ENCODE measurements at regions not wholly inside any gene's neighbourhood (a gene's known extent, or its start where the extent isn't known, plus 50 kb on each side); places are given as distances from the start of the nearest gene placed in this dataset.
"Not testable (repeated sequence)": the region's sequence is repeated elsewhere in the genome, so short reads cannot be mapped to it uniquely, and the experiment has no call there.

DNA sequence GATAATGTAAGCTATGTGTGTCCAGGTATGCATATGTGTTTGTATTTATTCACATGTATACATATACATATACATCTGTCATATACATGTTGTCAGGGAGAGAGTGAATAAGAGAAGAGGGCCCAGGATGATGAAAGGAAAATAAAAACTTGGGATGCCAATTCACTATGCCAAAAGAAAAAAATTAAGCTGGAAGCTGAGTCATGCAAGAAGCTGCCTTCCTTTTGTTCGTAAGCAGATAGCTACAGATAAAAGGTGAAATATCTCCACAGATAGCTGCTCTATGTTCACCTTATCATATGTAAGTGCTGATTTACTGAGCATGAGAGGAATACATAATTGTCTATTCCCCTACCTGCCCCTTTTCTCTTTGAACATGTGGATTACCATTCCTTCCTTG is 579.9 kb downstream of the EPM2A start:
- Histone ChIP-seq H3K4me1 (replicated peaks) (no peaks in the 10 kb centered on the region), H3K9me3 (replicated peaks) (0 out of 2 replicates have a peak, but pooled peaks cover 2% of the 10 kb centered on the region), H3K27ac (no peak overlapping the region), H3K4me3 (no peak overlapping the region), H3K27me3 (replicated peaks) (no peaks in the 10 kb centered on the region), H3K36me3 (no peaks in the 10 kb centered on the region)
- DNase-seq (ENCODE audit: low read depth in 1 of 2, low spot score in 2 of 2) = no peak

DNA sequence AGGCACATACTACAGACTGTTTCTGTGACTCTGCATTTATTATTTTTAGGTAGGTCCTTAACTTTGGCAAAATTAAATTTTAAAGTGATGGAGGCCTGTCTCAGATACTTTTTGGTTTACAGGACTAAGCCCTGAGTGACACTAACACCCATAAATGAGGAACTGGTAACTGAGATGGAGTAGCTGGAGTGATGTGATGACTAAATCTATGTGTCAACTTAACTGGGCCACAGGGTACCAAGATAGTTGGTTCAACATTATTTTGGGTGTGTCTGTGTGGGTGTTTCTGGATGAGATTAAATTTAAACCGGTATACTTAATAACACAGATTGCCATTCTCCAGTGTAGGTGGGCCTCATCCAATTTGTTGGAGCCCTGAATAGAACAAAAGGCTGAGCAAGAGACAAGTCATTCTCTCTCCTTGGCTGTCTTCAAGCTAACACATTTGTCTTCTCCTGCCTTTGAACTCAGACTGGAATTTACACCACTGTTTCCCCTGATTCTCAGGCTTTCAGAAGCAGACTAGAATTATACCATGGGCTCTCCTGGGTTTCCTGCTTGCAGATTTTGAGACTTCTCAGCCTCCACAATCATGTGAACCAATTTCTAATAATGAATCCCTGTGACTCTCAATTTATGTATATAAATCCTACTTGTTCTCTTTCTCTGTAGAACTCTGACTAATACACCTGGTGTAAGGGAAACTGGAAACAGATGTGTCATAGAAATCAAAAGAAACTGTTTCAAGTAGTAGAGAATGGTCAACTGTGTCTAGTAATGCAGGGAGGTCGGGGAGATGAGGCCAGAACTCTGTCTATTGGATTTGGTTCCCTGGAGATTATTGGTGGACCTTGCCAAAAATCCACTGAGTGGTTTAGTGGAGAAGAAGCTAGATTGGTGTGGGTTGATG is 579.2 kb downstream of the EPM2A start:
- H3K4me1 ChIP-seq (replicated peaks) = no peaks in the 10 kb centered on the region
- no peaks in the 10 kb centered on the region for H3K36me3 ChIP-seq
- 0 out of 2 replicates have a peak, but pooled peaks cover 2% of the 10 kb centered on the region for H3K9me3 ChIP-seq (replicated peaks)
- H3K4me3 ChIP-seq = no peak overlapping the region
- H3K27ac ChIP-seq = no peak overlapping the region
- no peaks in the 10 kb centered on the region for H3K27me3 ChIP-seq (replicated peaks)
- no peak for DNase-seq (ENCODE audit: low read depth in 1 of 2, low spot score in 2 of 2)

DNA sequence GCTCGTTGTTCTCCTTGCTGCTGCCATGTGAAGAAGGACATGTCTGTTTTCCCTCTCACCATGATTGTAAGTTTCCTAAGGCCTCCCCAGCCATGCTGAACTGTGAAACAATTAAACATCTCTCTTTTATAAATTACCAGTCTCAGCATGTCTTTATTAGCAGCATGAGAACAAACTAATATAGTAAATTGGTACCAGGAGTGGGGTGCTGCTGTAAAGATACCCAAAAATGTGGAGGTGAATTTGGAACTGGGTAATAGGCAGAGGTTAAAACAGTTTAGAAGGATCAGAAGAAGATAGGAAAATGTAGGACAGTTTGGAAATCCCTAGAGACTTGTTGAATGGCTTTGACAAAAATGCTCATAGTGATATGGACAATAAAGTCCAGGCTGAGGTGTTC is 576.7 kb downstream of the EPM2A start:
- not testable (repeated sequence) for H3K4me1 ChIP-seq (replicated peaks); DNase-seq (ENCODE audit: low read depth in 1 of 2, low spot score in 2 of 2); H3K9me3 ChIP-seq (replicated peaks); H3K27ac ChIP-seq; H3K36me3 ChIP-seq; H3K4me3 ChIP-seq; H3K27me3 ChIP-seq (replicated peaks)

DNA sequence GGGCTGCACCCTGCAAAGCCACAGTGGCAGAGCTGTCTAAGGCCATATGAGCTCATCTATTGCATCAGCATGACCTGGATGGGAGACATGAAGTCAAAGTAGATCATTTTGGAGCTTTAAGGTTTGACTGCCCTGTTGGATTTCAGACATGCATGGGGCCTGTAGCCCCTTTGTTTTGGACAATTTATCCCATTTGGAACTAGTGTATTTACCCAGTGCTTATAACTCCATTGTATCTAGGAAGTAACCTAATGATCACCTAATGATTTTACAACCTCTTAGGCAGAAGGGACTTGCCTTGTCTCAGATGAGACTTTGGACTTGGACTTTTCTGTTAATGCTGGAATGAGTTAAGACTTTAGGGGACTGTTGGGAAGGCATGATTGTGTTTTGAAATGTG is 575.4 kb downstream of the EPM2A start:
- Histone ChIP-seq H3K36me3 (no peaks in the 10 kb centered on the region), H3K4me1 (replicated peaks) (no peaks in the 10 kb centered on the region), H3K9me3 (replicated peaks) (0 out of 2 replicates have a peak, but pooled peaks cover 2% of the 10 kb centered on the region), H3K27me3 (replicated peaks) (peaks cover 6% of the 10 kb centered on the region; the same call in 1 of the 2 replicates), H3K27ac (no peak overlapping the region), H3K4me3 (no peak overlapping the region)
- no peak for DNase-seq (ENCODE audit: low read depth in 1 of 2, low spot score in 2 of 2)

DNA sequence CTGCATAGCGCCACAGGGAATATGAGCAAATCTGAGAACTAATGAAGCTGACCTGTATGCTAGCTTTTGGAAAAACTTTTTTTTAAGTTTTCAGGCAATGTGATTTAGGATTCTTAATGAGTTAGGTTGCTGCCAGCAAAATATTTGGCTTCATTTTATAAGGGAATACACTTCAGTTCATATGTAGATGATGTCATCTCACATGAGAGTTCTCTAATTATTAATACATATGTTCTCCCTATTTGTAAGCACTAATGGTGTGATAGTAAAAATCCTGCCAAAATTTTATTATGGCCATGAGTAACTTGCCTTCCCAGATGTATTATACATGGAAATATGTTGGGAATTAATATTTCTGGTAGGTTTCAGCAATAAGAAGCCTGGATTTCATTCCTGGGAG is 573.8 kb downstream of the EPM2A start:
- H3K36me3 ChIP-seq = no peaks in the 10 kb centered on the region
- DNase-seq (ENCODE audit: low read depth in 1 of 2, low spot score in 2 of 2) = no peak
- no peak overlapping the region for H3K27ac ChIP-seq
- no peaks in the 10 kb centered on the region for H3K4me1 ChIP-seq (replicated peaks)
- peaks cover 8% of the 10 kb centered on the region; the same call in 1 of the 2 replicates for H3K27me3 ChIP-seq (replicated peaks)
- H3K9me3 ChIP-seq (replicated peaks) = 0 out of 2 replicates have a peak, but pooled peaks cover 2% of the 10 kb centered on the region
- H3K4me3 ChIP-seq = no peak overlapping the region

DNA sequence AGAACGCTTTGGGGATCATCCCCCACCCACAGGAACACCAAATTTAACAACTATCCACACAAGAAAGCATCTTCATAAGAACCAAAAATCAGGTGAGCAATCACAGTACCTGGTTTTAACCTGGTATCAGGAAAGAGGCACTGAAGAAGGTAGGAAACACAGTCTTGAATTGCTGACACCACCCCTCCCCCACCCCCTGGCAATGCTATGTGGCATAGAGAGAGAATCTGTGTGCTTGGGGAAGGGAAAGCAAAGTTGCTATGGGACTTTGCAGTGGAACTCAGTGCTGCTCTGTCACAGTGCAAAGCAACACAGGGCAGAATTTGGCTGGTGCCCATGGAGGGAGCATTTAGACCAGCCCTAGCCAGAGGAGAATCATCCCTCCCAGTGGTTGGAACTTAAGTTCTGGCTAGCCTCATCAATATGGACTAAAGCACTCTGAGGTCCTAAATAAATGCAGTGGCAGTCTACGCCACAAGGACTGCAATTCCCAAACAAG is 565.5 kb downstream of the EPM2A start:
- H3K27me3 ChIP-seq (replicated peaks) = peaks cover 9% of the 10 kb centered on the region
- H3K27ac ChIP-seq = no peak overlapping the region
- DNase-seq (ENCODE audit: low read depth in 1 of 2, low spot score in 2 of 2) = no peak
- H3K4me1 ChIP-seq (replicated peaks) = no peaks in the 10 kb centered on the region
- no peaks in the 10 kb centered on the region for H3K36me3 ChIP-seq
- no peak overlapping the region for H3K4me3 ChIP-seq
- no peaks in the 10 kb centered on the region for H3K9me3 ChIP-seq (replicated peaks)

DNA sequence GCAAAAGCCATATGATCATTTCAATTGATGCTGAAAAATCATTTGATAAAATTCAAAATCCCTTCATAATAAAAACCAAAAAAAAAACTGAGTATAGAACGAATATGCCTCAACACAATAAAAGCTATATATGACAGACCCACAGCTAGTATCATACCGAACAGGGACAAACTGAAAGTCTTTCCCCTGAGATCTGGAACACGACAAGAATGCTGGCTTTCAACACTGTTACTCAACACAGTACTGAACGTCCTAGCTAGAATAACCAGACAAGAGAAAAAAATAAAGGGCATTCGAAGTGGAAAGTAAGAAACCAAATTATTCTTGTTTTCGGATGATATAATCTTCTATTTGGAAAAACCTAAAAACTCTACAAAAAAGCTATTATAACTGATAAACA is 559.9 kb downstream of the EPM2A start:
- no peak for DNase-seq (ENCODE audit: low read depth in 1 of 2, low spot score in 2 of 2)
- Histone ChIP-seq H3K27me3 (replicated peaks) (peaks cover 3% of the 10 kb centered on the region; the same call in 1 of the 2 replicates), H3K36me3 (no peaks in the 10 kb centered on the region)

DNA sequence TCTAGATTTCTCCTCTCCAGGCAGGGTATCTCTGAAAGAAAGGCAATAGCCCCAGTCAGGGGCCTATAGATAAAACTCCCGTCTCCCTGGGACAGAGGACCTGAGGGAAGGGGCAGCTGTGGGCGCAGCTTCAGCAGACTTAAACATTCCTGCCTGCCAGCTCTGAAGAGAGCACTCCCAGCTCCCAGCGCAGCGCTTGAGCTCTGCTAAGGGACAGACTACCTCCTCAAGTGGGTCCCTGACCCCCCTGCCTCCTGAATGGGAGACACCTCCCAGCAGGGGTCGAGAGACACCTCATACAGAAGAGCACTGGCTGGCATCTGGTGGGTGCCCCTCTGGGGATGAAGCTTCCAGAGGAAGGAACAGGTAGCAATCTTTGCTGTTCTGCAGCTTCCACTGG is 556.9 kb downstream of the EPM2A start:
- DNase-seq (ENCODE audit: low read depth in 1 of 2, low spot score in 2 of 2) = no peak
- no peaks in the 10 kb centered on the region; the same call in 1 of the 2 replicates for H3K27me3 ChIP-seq (replicated peaks)
- no peaks in the 10 kb centered on the region for H3K4me1 ChIP-seq (replicated peaks)
- H3K4me3 ChIP-seq = no peak overlapping the region
- no peaks in the 10 kb centered on the region for H3K36me3 ChIP-seq
- no peaks in the 10 kb centered on the region for H3K9me3 ChIP-seq (replicated peaks)
- H3K27ac ChIP-seq = no peak overlapping the region

More for the DNA sequence above, 559.9 kb downstream of the EPM2A start:
- Histone ChIP-seq H3K4me3 (no peak overlapping the region), H3K4me1 (replicated peaks) (no peaks in the 10 kb centered on the region), H3K9me3 (replicated peaks) (no peaks in the 10 kb centered on the region), H3K27ac (no peak overlapping the region)

DNA sequence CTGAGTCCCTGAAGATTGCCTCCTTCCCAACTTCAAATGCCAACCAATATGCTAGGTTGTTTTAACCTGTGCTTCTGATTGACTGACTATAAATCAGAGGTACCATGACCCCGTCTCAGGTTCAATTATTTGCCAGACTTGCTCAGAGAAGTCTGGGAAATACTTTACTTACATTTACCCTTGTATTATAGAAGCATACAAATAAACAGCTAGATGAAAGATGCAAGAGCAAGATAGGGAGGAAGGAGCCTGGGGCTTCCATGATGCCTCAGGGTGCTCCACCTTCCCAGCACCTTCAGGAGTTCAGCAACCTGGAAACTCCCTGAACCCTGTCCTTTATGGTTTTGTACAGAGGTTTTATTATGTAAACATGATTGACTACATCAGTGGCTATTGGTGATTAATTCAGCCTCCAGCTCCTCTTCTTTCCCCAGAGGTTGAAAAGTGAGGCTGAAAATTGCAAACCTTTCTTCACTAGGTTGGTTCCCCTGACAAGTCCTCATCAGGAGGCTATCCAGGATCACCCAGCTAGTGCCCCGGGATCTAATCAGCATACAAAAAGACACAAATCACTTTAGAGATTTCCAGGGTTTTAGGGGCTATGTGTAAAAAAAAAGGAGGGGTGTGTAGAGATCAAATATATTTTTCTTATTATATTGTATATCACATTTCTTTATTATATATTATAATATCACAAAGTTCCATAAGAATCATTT is 547.7 kb downstream of the EPM2A start:
- H3K36me3 ChIP-seq = no peaks in the 10 kb centered on the region
- no peaks in the 10 kb centered on the region for H3K9me3 ChIP-seq (replicated peaks)
- H3K4me1 ChIP-seq (replicated peaks) = no peaks in the 10 kb centered on the region
- H3K27me3 ChIP-seq (replicated peaks) = peaks cover 4% of the 10 kb centered on the region; the same call in 1 of the 2 replicates
- no peak overlapping the region for H3K27ac ChIP-seq
- DNase-seq (ENCODE audit: low read depth in 1 of 2, low spot score in 2 of 2) = no peak
- no peak overlapping the region for H3K4me3 ChIP-seq

DNA sequence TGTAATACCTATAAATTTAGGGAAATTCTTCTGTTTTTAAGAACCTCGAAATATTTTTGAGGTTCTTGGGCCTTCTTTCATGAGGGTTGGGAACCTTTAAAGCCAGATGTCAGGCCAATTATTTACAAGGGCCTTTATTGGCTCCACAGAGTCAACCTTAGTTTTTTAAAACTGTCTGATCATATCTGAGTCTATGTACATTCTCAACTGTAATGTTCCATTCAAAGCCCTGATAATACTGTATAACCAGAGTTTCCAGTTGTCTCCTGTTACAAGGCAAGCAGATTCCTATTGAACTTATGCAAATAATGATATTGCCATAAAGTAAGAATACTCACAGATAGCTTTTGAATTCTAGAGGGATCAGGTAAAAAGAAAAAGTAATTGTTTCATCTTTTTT is 545.5 kb downstream of the EPM2A start:
- no peak for DNase-seq (ENCODE audit: low read depth in 1 of 2, low spot score in 2 of 2)
- H3K27ac ChIP-seq = no peak overlapping the region
- H3K9me3 ChIP-seq (replicated peaks) = no peaks in the 10 kb centered on the region
- H3K27me3 ChIP-seq (replicated peaks) = peaks cover 4% of the 10 kb centered on the region; the same call in 1 of the 2 replicates
- no peaks in the 10 kb centered on the region for H3K4me1 ChIP-seq (replicated peaks)
- H3K4me3 ChIP-seq = no peak overlapping the region
- no peaks in the 10 kb centered on the region for H3K36me3 ChIP-seq

DNA sequence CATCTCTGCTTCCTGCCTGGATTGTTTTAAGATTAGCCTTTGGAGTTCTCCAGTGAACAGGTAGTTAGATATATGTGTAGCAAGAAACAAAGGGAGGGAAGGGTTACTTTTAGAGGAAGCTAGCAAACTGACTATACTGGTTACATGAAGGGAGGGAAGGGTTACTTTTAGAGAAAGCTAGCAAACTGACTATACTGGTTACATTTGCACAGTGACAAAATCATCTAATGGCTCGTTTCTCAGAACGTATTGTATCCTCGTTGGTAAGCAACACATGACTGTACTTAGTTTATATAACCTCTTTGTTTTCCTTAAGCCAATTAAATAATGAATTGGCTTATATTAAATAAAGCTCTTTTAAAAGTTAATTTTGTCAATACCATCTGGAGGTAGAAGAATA is 540.9 kb downstream of the EPM2A start:
- no peak overlapping the region for H3K4me3 ChIP-seq

DNA sequence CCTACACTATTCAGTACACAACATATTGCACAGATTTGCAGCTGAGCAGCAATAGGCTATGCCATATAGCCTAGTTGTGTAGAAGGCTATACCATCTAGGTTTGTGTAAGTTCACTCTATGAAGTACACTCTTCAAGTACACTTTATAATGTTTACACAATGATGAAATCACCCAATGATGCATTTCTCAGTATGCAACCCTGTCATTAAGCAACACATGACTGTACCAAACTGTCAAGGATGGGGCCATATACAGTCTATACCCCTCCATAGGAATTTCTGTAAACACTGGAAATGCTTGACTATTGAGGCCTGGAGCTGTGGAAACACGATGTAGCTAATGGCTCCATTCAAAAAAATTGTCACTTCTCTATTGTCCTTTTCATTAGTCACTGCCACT is 535.4 kb downstream of the EPM2A start:
- no peaks in the 10 kb centered on the region for H3K4me1 ChIP-seq (replicated peaks)
- H3K27me3 ChIP-seq (replicated peaks) = no peaks in the 10 kb centered on the region
- no peaks in the 10 kb centered on the region for H3K9me3 ChIP-seq (replicated peaks)
- H3K36me3 ChIP-seq = no peaks in the 10 kb centered on the region
- no peak for DNase-seq (ENCODE audit: low read depth in 1 of 2, low spot score in 2 of 2)
- H3K4me3 ChIP-seq = no peak overlapping the region
- H3K27ac ChIP-seq = no peak overlapping the region

More for the DNA sequence above, 540.9 kb downstream of the EPM2A start:
- no peaks in the 10 kb centered on the region for H3K36me3 ChIP-seq
- no peaks in the 10 kb centered on the region for H3K9me3 ChIP-seq (replicated peaks)
- no peaks in the 10 kb centered on the region for H3K4me1 ChIP-seq (replicated peaks)
- DNase-seq (ENCODE audit: low read depth in 1 of 2, low spot score in 2 of 2) = no peak
- no peak overlapping the region for H3K27ac ChIP-seq
- no peaks in the 10 kb centered on the region for H3K27me3 ChIP-seq (replicated peaks)

DNA sequence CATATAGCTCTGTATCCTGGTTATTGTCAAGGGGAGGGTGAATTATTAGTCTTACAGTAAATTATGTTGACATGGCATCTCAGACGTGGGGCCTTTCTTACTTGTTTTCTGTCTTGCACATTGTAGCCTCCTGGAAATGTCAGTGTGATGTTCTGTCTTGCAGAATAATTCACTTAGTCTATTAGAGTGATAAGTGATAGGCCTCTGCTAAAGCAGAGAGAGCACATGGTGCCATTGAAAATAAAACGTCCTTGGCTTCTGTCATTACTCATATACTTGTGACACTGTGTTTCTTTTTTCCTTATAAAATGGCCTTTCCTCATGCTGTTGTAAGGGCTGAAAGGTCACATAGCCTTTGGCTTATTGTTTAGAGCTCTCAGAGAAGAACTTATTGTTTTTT is 531.0 kb downstream of the EPM2A start:
- Histone ChIP-seq H3K36me3 (no peaks in the 10 kb centered on the region), H3K9me3 (replicated peaks) (no peaks in the 10 kb centered on the region), H3K27me3 (replicated peaks) (no peaks in the 10 kb centered on the region), H3K27ac (no peak overlapping the region), H3K4me1 (replicated peaks) (0 out of 2 replicates have a peak, but pooled peaks cover 2% of the 10 kb centered on the region), H3K4me3 (no peak overlapping the region)
- no peak for DNase-seq (ENCODE audit: low read depth in 1 of 2, low spot score in 2 of 2)

Data from SJSA1 (cell line).